AG09319 (cell line): ENCODE measurements at regions not wholly inside any gene's neighbourhood (a gene's known extent, or its start where the extent isn't known, plus 50 kb on each side); places are given as distances from the start of the nearest gene placed in this dataset.

Source experiments
- DNase-seq: peaks from one replicate; pipeline ENCODE4 v3.0.0-alpha.2; 2010; ENCODE audit warnings: low read depth; ENCODE audit errors: extremely low read depth
- TF ChIP-seq, protein P1 (sequence below): IDR thresholded peaks from 2 replicates; pipeline ENCODE4 v1.5.1; 2011; ENCODE audit warnings: low read depth, mild to moderate bottlenecking, inconsistent platforms, low read length, moderate library complexity

GRCh38 chr2:145802133-145802532, 1282.2 kb upstream of the ZEB2 start:
- no peak for DNase-seq
- TF ChIP-seq, protein P1, sequence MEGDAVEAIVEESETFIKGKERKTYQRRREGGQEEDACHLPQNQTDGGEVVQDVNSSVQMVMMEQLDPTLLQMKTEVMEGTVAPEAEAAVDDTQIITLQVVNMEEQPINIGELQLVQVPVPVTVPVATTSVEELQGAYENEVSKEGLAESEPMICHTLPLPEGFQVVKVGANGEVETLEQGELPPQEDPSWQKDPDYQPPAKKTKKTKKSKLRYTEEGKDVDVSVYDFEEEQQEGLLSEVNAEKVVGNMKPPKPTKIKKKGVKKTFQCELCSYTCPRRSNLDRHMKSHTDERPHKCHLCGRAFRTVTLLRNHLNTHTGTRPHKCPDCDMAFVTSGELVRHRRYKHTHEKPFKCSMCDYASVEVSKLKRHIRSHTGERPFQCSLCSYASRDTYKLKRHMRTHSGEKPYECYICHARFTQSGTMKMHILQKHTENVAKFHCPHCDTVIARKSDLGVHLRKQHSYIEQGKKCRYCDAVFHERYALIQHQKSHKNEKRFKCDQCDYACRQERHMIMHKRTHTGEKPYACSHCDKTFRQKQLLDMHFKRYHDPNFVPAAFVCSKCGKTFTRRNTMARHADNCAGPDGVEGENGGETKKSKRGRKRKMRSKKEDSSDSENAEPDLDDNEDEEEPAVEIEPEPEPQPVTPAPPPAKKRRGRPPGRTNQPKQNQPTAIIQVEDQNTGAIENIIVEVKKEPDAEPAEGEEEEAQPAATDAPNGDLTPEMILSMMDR, result no peak

GRCh38 chr2:145801210-145801609, 1281.3 kb upstream of the ZEB2 start:
- TF ChIP-seq, protein P1, result no peak
- DNase-seq, result no peak

- TF ChIP-seq, protein P1, result no peak
- no peak for DNase-seq
Measured at GRCh38 chr2:145800151-145801091, 1280.5 kb upstream of the ZEB2 start.

DNA sequence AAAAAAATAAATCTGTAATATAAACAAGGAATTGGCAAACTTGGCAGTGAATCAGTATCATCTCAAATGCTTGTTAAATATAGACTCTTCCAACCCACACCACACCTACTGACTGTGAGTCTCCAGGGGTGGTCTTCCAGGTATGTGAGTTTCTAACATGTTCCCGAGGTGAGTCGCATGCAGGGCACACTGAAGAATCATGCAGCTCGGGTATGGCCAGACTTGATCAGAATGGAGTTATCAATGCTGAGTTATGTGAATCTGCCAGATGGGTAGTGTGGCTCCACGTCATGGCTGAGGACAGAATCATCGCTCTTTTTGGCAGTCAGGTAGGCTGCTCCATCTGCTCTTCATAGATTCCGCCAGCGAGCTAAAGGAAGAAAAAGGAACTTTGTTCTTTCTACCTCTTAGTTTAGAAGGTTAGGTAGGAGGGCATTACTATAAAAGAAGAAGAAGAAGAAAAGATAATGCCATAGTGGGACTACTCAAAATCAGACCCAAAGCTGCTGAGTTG, 1279.7 kb upstream of the ZEB2 start:
- TF ChIP-seq, protein P1, result no peak
- DNase-seq, result no peak

GRCh38 chr2:145798419-145798818, 1278.5 kb upstream of the ZEB2 start:
- no peak for DNase-seq
- TF ChIP-seq, protein P1, result no peak

DNA sequence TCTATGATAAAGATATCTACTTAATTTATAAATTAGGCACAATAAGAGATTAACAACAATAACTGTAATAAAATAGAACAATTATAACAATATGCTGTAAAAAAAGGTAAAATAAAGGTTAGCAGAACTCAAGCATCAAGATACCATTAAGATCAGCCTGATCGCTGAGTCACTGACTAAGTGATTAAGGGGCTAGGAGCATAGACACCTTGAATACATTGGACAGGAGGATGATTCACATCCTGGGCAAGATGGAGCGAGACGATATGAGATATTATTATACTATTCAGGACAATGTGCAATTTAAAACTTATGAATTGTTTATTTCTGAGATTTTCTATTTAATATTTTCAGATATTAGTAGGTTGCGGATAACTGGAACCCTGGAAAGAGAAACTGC, 1277.8 kb upstream of the ZEB2 start:
- no peak for DNase-seq
- TF ChIP-seq, protein P1, result no peak

- TF ChIP-seq, protein P1, result no peak
- no peak for DNase-seq
Measured at GRCh38 chr2:145792745-145793144, 1272.8 kb upstream of the ZEB2 start.
